ENCODE measurements at regions not wholly inside any gene's neighbourhood (a gene's known extent, or its start where the extent isn't known, plus 50 kb on each side); places are given as distances from the start of the nearest gene placed in this dataset.
"Not testable (repeated sequence)": the region's sequence is repeated elsewhere in the genome, so short reads cannot be mapped to it uniquely, and the experiment has no call there.

DNA sequence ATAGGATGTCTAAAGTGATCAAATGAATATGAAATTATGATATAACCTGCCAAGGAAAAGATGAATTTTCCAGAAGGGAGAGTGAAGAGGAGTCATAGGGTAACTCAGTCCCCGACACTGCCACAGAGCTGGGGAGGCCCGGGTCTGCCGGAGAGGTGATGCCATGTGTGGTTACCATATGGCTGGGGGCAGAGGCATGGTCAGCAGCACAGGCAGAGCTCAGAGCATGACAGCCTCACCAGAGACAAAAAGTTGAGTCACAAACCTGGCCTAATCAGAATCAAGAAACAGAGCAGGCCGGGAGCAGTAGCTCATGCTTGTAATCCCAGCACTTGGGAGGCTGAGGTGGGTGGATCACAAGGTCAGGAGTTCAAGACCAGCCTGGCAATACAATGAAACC, 322.4 kb downstream of the GOLGA6L6 start:
- H3K9ac ChIP-seq (ENCODE audit: low read length); H3K36me3 ChIP-seq (ENCODE audit: control insufficient read depth, insufficient read depth, low read length); H3K9me3 ChIP-seq (ENCODE audit: control insufficient read depth, low read length); H3K27me3 ChIP-seq (ENCODE audit: control insufficient read depth, insufficient read depth, low read length); H3K4me3 ChIP-seq (ENCODE audit: low read length); H3K4me1 ChIP-seq (ENCODE audit: control insufficient read depth, insufficient read depth, low read length): not testable (repeated sequence)

DNA sequence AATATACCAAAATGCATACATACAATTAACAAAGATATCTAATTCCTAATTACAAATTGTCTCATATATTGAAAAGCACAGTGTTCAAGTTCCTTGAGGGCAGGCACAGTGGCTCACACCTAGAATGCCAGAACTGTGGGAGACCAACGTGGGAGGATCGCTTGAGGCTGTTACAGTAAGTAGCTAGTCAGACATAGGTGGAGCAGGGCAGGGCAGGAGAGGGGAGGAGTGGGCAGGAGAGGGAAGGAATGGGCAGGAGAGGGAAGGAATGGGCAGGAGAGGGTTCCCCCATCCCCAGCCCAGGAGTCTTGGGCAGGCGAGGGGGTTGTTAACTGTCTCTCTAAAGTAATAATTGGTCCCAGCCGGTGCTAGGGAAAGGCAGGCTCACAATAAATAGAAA, 325.9 kb downstream of the GOLGA6L6 start:
- not testable (repeated sequence) for H3K9ac ChIP-seq (ENCODE audit: low read length); H3K36me3 ChIP-seq (ENCODE audit: control insufficient read depth, insufficient read depth, low read length); H3K4me1 ChIP-seq (ENCODE audit: control insufficient read depth, insufficient read depth, low read length); H3K9me3 ChIP-seq (ENCODE audit: control insufficient read depth, low read length); H3K4me3 ChIP-seq (ENCODE audit: low read length); H3K27me3 ChIP-seq (ENCODE audit: control insufficient read depth, insufficient read depth, low read length)

DNA sequence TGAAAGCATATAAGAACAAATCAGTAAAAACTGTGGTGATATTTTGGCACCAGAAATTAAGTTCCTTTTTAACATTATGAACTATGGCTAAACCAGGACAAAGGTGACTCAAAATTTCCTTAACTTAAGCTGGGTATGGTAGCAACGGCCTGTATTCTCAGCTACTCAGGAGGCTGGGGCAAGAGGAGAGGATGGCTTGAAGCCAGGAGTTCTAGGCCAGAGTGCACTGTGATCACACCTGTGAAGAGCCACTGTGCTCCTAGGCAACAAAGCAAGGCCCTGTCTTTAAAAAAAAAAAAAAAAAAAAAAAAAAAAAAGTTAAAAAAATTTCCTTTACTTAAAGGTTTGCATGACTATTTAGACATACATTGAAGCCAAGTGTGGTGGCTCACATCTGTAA, 327.5 kb downstream of the GOLGA6L6 start:
- H3K9me3 ChIP-seq (ENCODE audit: control insufficient read depth, low read length); H3K27me3 ChIP-seq (ENCODE audit: control insufficient read depth, insufficient read depth, low read length); H3K4me1 ChIP-seq (ENCODE audit: control insufficient read depth, insufficient read depth, low read length); H3K4me3 ChIP-seq (ENCODE audit: low read length); H3K36me3 ChIP-seq (ENCODE audit: control insufficient read depth, insufficient read depth, low read length); H3K9ac ChIP-seq (ENCODE audit: low read length): not testable (repeated sequence)

DNA sequence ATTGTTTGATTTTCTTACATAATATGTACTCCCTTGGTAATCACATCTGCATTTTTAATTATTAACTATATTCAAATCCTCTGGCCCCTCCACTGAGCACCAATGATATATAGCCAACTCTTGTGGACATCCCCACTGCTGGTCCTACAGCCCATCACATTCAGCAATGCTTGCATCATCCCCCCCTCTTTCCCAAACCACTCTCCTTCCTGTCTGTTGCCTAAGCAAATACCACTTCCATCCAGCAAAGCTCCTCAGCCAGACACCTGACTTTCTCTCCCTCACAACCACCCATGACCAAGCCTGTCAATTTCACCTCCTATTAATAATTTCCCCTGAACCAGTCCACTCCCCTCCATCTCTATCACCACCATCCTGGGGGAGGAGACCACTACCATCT, 330.1 kb downstream of the GOLGA6L6 start:
- not testable (repeated sequence) for H3K4me3 ChIP-seq (ENCODE audit: low read length); H3K9ac ChIP-seq (ENCODE audit: low read length); H3K36me3 ChIP-seq (ENCODE audit: control insufficient read depth, insufficient read depth, low read length); H3K4me1 ChIP-seq (ENCODE audit: control insufficient read depth, insufficient read depth, low read length); H3K9me3 ChIP-seq (ENCODE audit: control insufficient read depth, low read length); H3K27me3 ChIP-seq (ENCODE audit: control insufficient read depth, insufficient read depth, low read length)

DNA sequence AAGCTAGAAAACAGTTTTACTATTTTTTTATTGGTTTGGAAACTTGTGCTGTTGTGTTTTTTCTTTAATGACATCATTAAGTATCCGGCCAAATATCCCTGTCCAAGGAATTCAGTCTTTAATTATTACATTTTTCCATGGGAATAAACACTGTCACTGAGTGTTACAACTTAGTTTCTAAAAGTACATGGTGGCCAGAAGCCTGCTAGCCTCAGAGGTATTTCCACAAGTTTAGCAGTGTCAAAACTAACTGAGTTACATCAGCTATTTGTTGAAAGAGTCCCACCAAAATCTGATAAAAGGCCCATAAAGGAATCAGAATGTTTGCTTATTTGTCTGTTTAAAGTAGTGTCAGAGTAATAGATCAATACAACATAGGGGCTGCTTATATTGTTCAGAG, 331.6 kb downstream of the GOLGA6L6 start:
- not testable (repeated sequence) for H3K27me3 ChIP-seq (ENCODE audit: control insufficient read depth, insufficient read depth, low read length); H3K4me1 ChIP-seq (ENCODE audit: control insufficient read depth, insufficient read depth, low read length); H3K9me3 ChIP-seq (ENCODE audit: control insufficient read depth, low read length); H3K36me3 ChIP-seq (ENCODE audit: control insufficient read depth, insufficient read depth, low read length); H3K9ac ChIP-seq (ENCODE audit: low read length); H3K4me3 ChIP-seq (ENCODE audit: low read length)

DNA sequence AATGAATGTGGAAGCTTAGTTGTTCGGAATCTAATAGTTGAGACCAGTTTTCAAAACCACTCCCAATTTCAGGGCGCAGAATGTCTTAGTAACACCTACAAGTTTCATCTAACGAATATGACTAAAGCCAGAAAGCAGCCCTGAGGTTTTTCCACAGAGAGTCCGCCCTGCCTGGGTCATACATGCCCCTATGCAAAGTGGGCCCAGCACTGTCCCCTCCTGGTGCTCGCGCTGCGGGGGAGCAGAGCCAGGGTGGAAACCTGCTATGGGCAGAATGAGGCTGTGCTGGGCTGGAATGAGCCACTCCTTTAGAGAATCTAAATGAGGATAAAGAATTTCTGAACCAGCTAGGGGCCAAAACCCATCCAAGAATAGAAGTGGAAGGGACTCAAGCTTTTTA, 334.0 kb downstream of the GOLGA6L6 start:
- H3K9ac ChIP-seq (ENCODE audit: low read length); H3K4me1 ChIP-seq (ENCODE audit: control insufficient read depth, insufficient read depth, low read length); H3K9me3 ChIP-seq (ENCODE audit: control insufficient read depth, low read length); H3K27me3 ChIP-seq (ENCODE audit: control insufficient read depth, insufficient read depth, low read length); H3K36me3 ChIP-seq (ENCODE audit: control insufficient read depth, insufficient read depth, low read length); H3K4me3 ChIP-seq (ENCODE audit: low read length): not testable (repeated sequence)

DNA sequence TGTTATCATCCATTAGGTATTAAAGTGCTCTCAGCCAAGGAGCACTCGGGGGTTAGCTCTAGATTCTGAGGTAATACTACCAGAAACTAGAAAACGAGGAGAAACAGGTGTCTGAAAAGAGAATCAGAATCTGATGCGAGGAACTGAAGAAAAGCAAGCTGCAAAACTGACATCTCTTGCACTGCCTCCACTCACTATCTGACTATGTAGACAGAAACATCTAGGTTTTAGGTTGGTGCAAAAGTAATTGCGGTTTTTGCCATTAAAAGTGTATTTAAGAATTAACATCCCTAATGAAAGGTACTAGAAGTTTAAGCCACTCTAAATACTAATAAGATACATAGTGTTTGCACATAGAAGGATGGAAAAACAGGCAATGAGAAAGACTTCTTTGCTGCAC, 334.4 kb downstream of the GOLGA6L6 start:
- H3K27me3 ChIP-seq (ENCODE audit: control insufficient read depth, insufficient read depth, low read length); H3K4me1 ChIP-seq (ENCODE audit: control insufficient read depth, insufficient read depth, low read length); H3K36me3 ChIP-seq (ENCODE audit: control insufficient read depth, insufficient read depth, low read length); H3K9me3 ChIP-seq (ENCODE audit: control insufficient read depth, low read length); H3K4me3 ChIP-seq (ENCODE audit: low read length); H3K9ac ChIP-seq (ENCODE audit: low read length): not testable (repeated sequence)

DNA sequence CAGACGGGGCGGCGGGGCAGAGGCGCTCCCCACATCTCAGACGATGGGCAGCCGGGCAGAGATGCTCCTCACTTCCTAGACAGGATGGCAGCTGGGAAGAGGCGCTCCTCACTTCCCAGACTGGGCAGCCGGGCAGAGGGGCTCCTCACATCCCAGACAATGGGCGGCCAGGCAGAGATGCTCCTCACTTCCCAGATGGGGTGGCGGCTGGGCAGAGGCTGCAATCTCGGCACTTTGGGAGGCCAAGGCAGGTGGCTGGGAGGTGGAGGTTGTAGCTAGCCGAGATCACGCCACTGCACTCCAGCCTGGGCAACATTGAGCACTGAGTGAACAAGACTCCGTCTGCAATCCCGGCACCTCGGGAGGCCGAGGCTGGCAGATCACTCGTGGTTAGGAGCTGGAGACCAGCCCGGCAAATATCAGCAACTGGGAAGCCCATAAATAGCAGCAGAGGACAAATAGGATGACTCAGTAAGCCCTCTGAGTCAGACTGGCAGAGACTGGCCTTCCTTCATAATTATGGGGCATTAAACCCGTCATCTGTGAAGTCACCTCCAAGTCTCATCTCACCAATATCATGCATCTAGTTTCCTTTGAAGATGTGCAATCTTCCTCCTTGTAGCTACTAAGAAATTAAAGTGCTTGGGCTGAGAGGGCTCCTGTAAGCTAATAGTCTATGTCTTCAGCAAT, 337.3 kb downstream of the GOLGA6L6 start:
- H3K4me3 ChIP-seq (ENCODE audit: low read length); H3K27me3 ChIP-seq (ENCODE audit: control insufficient read depth, insufficient read depth, low read length); H3K4me1 ChIP-seq (ENCODE audit: control insufficient read depth, insufficient read depth, low read length); H3K9me3 ChIP-seq (ENCODE audit: control insufficient read depth, low read length); H3K36me3 ChIP-seq (ENCODE audit: control insufficient read depth, insufficient read depth, low read length); H3K9ac ChIP-seq (ENCODE audit: low read length): not testable (repeated sequence)

DNA sequence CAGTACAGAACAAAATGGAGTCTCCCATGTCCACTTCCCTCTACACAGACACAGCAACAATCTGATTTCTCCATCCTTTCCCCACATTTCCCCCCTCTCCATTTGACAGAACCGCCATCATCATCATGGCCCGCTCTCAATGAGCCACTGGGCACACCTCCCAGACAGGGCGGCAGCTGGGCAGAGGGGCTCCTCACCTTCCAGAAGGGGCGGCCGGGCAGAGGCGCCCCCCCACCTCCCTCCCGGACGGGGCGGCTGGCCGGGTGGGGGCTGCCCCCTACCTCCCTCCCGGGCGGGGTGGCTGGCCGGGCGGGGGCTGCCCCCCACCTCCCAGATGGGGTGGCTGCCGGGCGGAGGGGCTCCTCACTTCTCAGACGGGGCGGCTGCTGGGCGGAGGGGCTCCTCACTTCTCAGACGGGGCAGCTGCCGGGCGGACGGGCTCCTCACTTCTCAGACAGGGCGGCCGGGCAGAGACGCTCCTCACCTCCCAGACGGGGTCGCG, 337.9 kb downstream of the GOLGA6L6 start:
- not testable (repeated sequence) for H3K9ac ChIP-seq (ENCODE audit: low read length); H3K9me3 ChIP-seq (ENCODE audit: control insufficient read depth, low read length); H3K4me1 ChIP-seq (ENCODE audit: control insufficient read depth, insufficient read depth, low read length); H3K36me3 ChIP-seq (ENCODE audit: control insufficient read depth, insufficient read depth, low read length); H3K4me3 ChIP-seq (ENCODE audit: low read length); H3K27me3 ChIP-seq (ENCODE audit: control insufficient read depth, insufficient read depth, low read length)

DNA sequence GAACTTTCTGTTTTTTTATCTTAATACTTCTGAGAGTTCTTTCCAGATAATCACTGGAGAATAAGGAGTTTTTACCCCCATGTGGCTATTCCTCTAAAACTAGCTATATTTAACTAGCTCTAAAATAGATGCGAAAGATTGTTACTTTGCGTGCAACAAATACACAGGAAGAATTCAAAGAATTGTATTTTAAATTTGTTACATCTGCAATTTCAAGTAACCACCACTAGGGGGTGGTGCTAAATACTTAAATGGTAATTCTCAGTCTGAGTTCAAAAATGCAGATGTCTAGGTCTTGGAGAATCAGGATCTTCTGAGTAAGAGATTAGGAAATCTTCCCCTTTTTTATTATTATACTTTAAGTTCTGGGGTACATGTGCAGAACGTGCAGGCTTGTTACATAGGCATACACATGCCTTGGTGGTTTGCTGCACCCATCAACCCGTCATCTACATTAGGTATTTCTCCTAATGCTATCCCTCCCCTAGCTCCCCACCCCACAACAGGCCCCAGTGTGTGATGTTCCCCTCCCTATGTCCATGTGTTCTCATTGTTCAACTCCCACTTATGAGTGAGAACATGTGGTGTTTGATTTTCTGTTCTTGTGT, 346.9 kb downstream of the GOLGA6L6 start:
- not testable (repeated sequence) for H3K9ac ChIP-seq (ENCODE audit: low read length); H3K27me3 ChIP-seq (ENCODE audit: control insufficient read depth, insufficient read depth, low read length); H3K4me3 ChIP-seq (ENCODE audit: low read length); H3K36me3 ChIP-seq (ENCODE audit: control insufficient read depth, insufficient read depth, low read length); H3K4me1 ChIP-seq (ENCODE audit: control insufficient read depth, insufficient read depth, low read length); H3K9me3 ChIP-seq (ENCODE audit: control insufficient read depth, low read length)

DNA sequence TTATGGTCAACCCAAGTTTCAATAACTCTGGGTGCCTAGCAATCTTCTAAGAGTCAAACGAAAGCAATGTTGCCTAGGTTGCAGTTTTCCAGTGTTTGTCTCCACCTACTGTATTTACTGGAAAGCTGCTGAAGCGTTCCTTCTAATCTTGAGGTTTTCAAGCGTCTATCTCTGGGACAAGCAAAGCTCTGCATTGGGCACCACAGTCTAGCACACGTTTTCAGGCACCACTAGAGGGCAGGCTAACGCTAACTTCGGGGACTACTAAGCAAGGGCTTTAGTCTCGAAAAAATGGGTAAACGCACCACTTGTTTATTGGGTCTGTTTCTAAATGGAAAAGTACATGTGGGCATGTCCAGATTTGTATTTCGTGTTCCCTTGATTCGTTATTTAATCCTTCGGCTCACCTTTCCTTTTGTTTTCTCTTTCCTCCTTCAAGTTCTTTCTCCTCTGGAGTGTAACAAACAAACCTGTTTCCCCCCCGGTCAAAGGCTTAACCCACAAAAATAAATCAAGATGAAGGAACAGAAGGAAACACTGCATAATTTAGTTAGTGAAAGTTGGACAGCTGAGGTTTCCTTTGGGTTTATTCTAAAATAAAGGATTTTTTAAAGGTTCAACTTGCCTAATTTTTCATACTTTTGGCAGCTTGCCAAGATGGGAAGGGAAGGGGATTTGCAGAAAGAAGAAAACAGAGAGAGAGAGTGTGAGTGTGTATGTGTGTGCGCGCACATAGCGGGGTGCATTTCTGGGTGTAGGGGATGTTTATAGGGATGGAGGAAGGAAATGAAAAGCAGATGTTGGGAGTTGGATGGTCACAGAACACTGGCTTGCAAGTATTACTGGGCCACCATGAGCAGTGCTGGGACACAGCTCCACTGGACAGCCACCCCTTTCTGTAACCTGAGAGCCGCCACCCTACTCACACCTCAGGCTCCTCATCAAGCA, 348.3 kb downstream of the GOLGA6L6 start:
- not testable (repeated sequence) for H3K9me3 ChIP-seq (ENCODE audit: control insufficient read depth, low read length); H3K4me1 ChIP-seq (ENCODE audit: control insufficient read depth, insufficient read depth, low read length); H3K36me3 ChIP-seq (ENCODE audit: control insufficient read depth, insufficient read depth, low read length); H3K9ac ChIP-seq (ENCODE audit: low read length); H3K27me3 ChIP-seq (ENCODE audit: control insufficient read depth, insufficient read depth, low read length); H3K4me3 ChIP-seq (ENCODE audit: low read length)

DNA sequence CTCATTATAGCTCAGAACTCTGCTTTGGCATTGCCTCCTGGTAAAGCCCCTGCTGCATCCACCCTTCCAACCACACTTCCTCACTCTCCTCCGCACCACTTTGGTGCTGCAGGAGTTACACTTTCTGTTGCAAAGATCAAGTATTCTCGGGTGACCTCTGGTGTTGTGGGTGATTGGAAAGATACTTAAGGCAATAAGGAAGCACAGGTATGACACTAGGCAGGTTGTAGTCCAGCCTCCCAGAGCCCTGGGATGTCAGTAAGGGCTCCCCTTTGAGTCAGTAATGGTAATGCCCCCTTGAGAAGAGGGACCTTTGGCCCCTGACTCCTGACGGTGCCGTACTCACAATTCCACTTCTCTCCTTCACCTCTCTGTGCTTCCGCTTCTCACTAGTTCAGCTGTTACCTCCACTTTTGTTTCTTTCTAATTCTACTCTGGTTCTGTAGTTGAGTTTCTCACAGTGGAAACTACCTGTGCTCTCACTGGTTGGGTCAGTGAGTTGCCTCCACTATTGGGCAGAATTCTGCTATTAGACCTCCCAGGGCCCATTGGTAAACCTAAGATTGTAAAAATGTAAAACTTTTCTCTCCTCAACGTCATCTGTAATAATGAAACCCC, 350.0 kb downstream of the GOLGA6L6 start:
- H3K4me3 ChIP-seq (ENCODE audit: low read length); H3K9me3 ChIP-seq (ENCODE audit: control insufficient read depth, low read length); H3K36me3 ChIP-seq (ENCODE audit: control insufficient read depth, insufficient read depth, low read length); H3K9ac ChIP-seq (ENCODE audit: low read length); H3K4me1 ChIP-seq (ENCODE audit: control insufficient read depth, insufficient read depth, low read length); H3K27me3 ChIP-seq (ENCODE audit: control insufficient read depth, insufficient read depth, low read length): not testable (repeated sequence)
